GM23338 (cell line): ENCODE measurements at regions not wholly inside any gene's neighbourhood (a gene's known extent, or its start where the extent isn't known, plus 50 kb on each side); places are given as distances from the start of the nearest gene placed in this dataset.

Source experiments
- ATAC-seq: fragments of 200-7000 bp; cut with Tn5 transposase; 3 replicates; pipeline ENCODE4 v1.9.1; 2020
- DNase-seq: peaks from one replicate; pipeline ENCODE4 v3.0.0-alpha.2; 2015; ENCODE audit warnings: low spot score
- H2AFZ ChIP-seq: fragments of 200-600 bp; sonication (generic); 2 replicates; pipeline ENCODE4 v1.8.0; 2016; ENCODE audit warnings: antibody characterized with exemption, mild to moderate bottlenecking, moderate library complexity
- H3F3A ChIP-seq: fragments of 200-600 bp; sonication (generic); replicated peaks from 2 replicates; pipeline ENCODE4 v1.8.0; 2017; ENCODE audit warnings: antibody characterized with exemption, mixed run types, low read depth
- H3K27ac ChIP-seq: fragments of 200-600 bp; sonication (generic); 2 replicates; pipeline ENCODE4 v1.6.1; 2016; ENCODE audit warnings: low read depth
- H3K27me3 ChIP-seq: fragments of 200-600 bp; sonication (generic); 2 replicates; pipeline ENCODE4 v1.8.0; 2016; ENCODE audit warnings: mild to moderate bottlenecking, mixed run types, moderate library complexity; ENCODE audit not compliant: insufficient read depth
- H3K36me3 ChIP-seq: fragments of 200-600 bp; sonication (generic); 2 replicates; pipeline ENCODE4 v1.8.0; 2016; ENCODE audit warnings: mild to moderate bottlenecking; ENCODE audit not compliant: insufficient read depth
- H3K4me1 ChIP-seq: fragments of 200-600 bp; sonication (generic); 2 replicates; pipeline ENCODE4 v1.8.0; 2016; ENCODE audit warnings: mild to moderate bottlenecking, moderate library complexity; ENCODE audit not compliant: insufficient read depth
- H3K4me2 ChIP-seq: fragments of 200-600 bp; sonication (generic); 2 replicates; pipeline ENCODE4 v1.7.1; 2017; ENCODE audit warnings: mixed run types
- H3K4me3 ChIP-seq: fragments of 200-600 bp; sonication (generic); 2 replicates; pipeline ENCODE4 v1.6.1; 2016; ENCODE audit warnings: mixed run types
- H3K79me2 ChIP-seq: fragments of 200-600 bp; sonication (generic); replicated peaks from 2 replicates; pipeline ENCODE4 v1.8.0; 2017; ENCODE audit warnings: mild to moderate bottlenecking; ENCODE audit not compliant: insufficient read depth
- H3K9me2 ChIP-seq: fragments of 200-600 bp; sonication (generic); 2 replicates; pipeline ENCODE4 v1.8.0; 2017; ENCODE audit not compliant: insufficient read depth
- H4K20me1 ChIP-seq: fragments of 200-600 bp; sonication (generic); replicated peaks from 2 replicates; pipeline ENCODE4 v1.8.0; 2017; ENCODE audit warnings: mild to moderate bottlenecking; ENCODE audit not compliant: insufficient read depth
- H3K27ac Mint-ChIP-seq: 2 replicates; pipeline ENCODE4 v1.8.0; 2020; ENCODE audit warnings: inconsistent platforms, mild to moderate bottlenecking, moderate library complexity, mixed read lengths
- H3K27me3 Mint-ChIP-seq: 3 replicates; pipeline ENCODE4 v1.8.0; 2022; ENCODE audit warnings: low read depth, mild to moderate bottlenecking, moderate library complexity, mixed read lengths, inconsistent platforms; ENCODE audit not compliant: insufficient read depth, poor library complexity
- H3K36me3 Mint-ChIP-seq: 3 replicates; pipeline ENCODE4 v1.8.0; 2021; ENCODE audit warnings: low read depth, mild to moderate bottlenecking, inconsistent platforms, moderate library complexity, mixed read lengths
- H3K4me1 Mint-ChIP-seq: 3 replicates; pipeline ENCODE4 v1.8.0; 2020; ENCODE audit warnings: mild to moderate bottlenecking, inconsistent platforms, mixed read lengths
- H3K4me3 Mint-ChIP-seq: 3 replicates; pipeline ENCODE4 v1.8.0; 2021; ENCODE audit warnings: moderate library complexity, mild to moderate bottlenecking, inconsistent platforms, mixed read lengths
- H3K9me3 Mint-ChIP-seq: 3 replicates; pipeline ENCODE4 v1.8.0; 2020; ENCODE audit warnings: moderate library complexity, mild to moderate bottlenecking, inconsistent platforms, mixed read lengths
- CREB1 ChIP-seq: fragments of 250-450 bp; sonication (Bioruptor Pico); IDR thresholded peaks from 2 replicates; pipeline ENCODE4 v1.5.0; 2020; ENCODE audit warnings: low read depth, mild to moderate bottlenecking, moderate library complexity
- CTCF ChIP-seq, 2 experiments: fragments of 200-600 bp in 1 of 2; sonication (generic) in 1 of 2; conservative IDR thresholded peaks; 2 replicates each; pipeline versions ENCODE4 v1.5.1 to v1.6.1; 2016 to 2017; ENCODE audit warnings: antibody characterized with exemption in 2 of 2, low read depth in 2 of 2, mild to moderate bottlenecking in 2 of 2, moderate library complexity in 1 of 2
- ETS1 ChIP-seq: IDR thresholded peaks from 2 replicates; pipeline ENCODE4 v1.6.1; 2016; ENCODE audit warnings: antibody characterized with exemption
- EZH2 ChIP-seq: fragments of 200-600 bp; sonication (generic); IDR thresholded peaks from one replicate; pipeline ENCODE4 v1.8.0; 2017; ENCODE audit warnings: antibody characterized with exemption, mild to moderate bottlenecking, low read depth; ENCODE audit not compliant: unreplicated experiment
- EZH2phosphoT487 ChIP-seq: fragments of 200-600 bp; sonication (generic); IDR thresholded peaks from one replicate; pipeline ENCODE4 v1.8.1; 2018; ENCODE audit warnings: antibody characterized with exemption; ENCODE audit not compliant: unreplicated experiment
- POLR2AphosphoS5 ChIP-seq: IDR thresholded peaks from 2 replicates; pipeline ENCODE4 v1.6.1; 2016; ENCODE audit warnings: antibody characterized with exemption, low read depth
- REST ChIP-seq: IDR thresholded peaks from one replicate; pipeline ENCODE4 v1.6.1; 2018; ENCODE audit warnings: antibody characterized with exemption; ENCODE audit not compliant: unreplicated experiment
- STAT1 ChIP-seq: IDR thresholded peaks from one replicate; pipeline ENCODE4 v1.6.1; 2016; ENCODE audit warnings: antibody characterized with exemption; ENCODE audit not compliant: unreplicated experiment
- ZNF114 ChIP-seq: fragments of 250-450 bp; sonication (Bioruptor Pico); IDR thresholded peaks from 2 replicates; pipeline ENCODE4 v1.5.0; 2020; ENCODE audit warnings: mild to moderate bottlenecking, moderate library complexity
- ZNF331 ChIP-seq: fragments of 250-450 bp; sonication (Bioruptor Pico); IDR thresholded peaks from 2 replicates; pipeline ENCODE4 v1.5.0; 2020; ENCODE audit warnings: low read depth, mild to moderate bottlenecking, moderate library complexity

- TF ChIP-seq ETS1 (no peak), CTCF (conservative IDR thresholded peaks at IDR 0.05; ENCODE audit: low read depth in 2 of 2) (no peak), EZH2 (no peak), CREB1 (CRISPR knock-in tag) (no peak), ZNF114 (CRISPR knock-in tag) (no peak), ZNF331 (no peak)
Observed at GRCh38 chr1:55957276-55957675, 622.1 kb downstream of the PLPP3 start (continued).

GRCh38 chr1:55955016-55955621, 624.2 kb downstream of the PLPP3 start:
- H3K79me2 ChIP-seq, result no peaks in the 10 kb centered on the region
- TF ChIP-seq ZNF331, result no peak
- TF ChIP-seq POLR2AphosphoS5, result no peak
- TF ChIP-seq ZNF114 (CRISPR knock-in tag), result no peak
- no peak for TF ChIP-seq REST
- TF ChIP-seq CREB1 (CRISPR knock-in tag), result no peak
- no peak for TF ChIP-seq EZH2phosphoT487
- no peak for TF ChIP-seq STAT1
- no peak for TF ChIP-seq ETS1
- no peak overlapping the region for H3K27ac Mint-ChIP-seq
- H3K9me3 Mint-ChIP-seq, result no peaks in the 10 kb centered on the region
- H3K9me2 ChIP-seq, result peaks cover 3% of the 10 kb centered on the region; the same call in 1 of the 2 replicates
- no peaks in the 10 kb centered on the region for H3K36me3 ChIP-seq
- no peaks in the 10 kb centered on the region for H3K27me3 ChIP-seq
- H3K36me3 Mint-ChIP-seq, result no peaks in the 10 kb centered on the region
- H2AFZ ChIP-seq, result no peak overlapping the region
- ATAC-seq, result no peak
- peaks cover 7% of the 10 kb centered on the region; the same call in 1 of the 2 replicates for H3K4me1 ChIP-seq
- no peak overlapping the region for H3K27ac ChIP-seq
- no peak for DNase-seq
- H3F3A ChIP-seq, result no peaks in the 10 kb centered on the region
- H3K4me3 ChIP-seq, result no peak overlapping the region
- no peaks in the 10 kb centered on the region for H4K20me1 ChIP-seq
- peaks cover 10% of the 10 kb centered on the region; the same call in 2 of the 3 replicates for H3K4me1 Mint-ChIP-seq
- H3K4me2 ChIP-seq, result no peak overlapping the region
- H3K4me3 Mint-ChIP-seq, result no peak overlapping the region
- peaks cover 3% of the 10 kb centered on the region for H3K27me3 Mint-ChIP-seq
